Kasumi-1 (cell line): ENCODE measurements at regions not wholly inside any gene's neighbourhood (a gene's known extent, or its start where the extent isn't known, plus 50 kb on each side); places are given as distances from the start of the nearest gene placed in this dataset.
"Not testable (repeated sequence)": the region's sequence is repeated elsewhere in the genome, so short reads cannot be mapped to it uniquely, and the experiment has no call there.

Source experiments
- DNase-seq, 2 experiments: peaks; one replicate each; lab custom pipeline; 2025; lab: John Stamatoyannopoulos, UW

DNA sequence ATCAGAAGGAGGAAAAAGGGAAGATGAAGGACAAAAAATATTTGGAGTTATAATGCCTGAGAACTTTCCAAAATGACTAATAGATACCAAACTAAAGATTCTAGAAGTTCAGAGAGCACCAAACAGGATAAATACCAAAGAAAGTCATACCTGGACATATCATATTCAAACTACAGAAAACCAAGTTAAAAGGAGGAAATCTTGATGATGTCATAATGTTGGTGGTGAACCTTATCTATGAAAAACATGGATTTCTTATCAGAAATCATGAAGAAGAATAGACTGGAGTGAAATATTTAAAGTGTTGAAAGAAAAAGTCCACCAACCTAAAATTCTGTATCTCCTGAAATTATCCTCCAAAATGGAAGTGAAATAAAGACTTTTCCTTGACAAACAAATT, 389.2 kb downstream of the JRKL start:
- no peak for DNase-seq

GRCh38 chr11:96781082-96781481, 391.3 kb downstream of the JRKL start:
- no peak for DNase-seq

GRCh38 chr11:96782632-96783031, 392.8 kb downstream of the JRKL start:
- DNase-seq = no peak

DNA sequence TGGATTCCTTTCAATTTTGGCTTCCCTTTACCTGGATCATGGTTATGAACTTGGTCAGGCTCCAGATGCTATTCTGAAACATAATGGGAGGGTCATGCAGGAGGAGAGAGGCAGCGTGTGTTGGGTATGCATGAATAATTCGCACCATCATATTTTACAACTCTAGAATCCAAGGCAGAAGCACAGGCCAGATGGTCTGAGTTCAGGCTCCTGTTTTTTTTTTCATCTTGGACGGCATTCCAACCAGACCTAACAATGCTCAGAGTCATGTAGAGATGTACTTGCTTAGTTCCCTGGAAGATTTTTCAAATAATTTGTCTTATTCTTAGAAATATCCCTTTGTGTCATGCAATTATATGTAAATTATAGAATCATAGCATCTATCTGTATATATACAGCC, 393.5 kb downstream of the JRKL start:
- DNase-seq = no peak

GRCh38 chr11:96785073-96785472, 395.3 kb downstream of the JRKL start:
- DNase-seq = no peak

DNA sequence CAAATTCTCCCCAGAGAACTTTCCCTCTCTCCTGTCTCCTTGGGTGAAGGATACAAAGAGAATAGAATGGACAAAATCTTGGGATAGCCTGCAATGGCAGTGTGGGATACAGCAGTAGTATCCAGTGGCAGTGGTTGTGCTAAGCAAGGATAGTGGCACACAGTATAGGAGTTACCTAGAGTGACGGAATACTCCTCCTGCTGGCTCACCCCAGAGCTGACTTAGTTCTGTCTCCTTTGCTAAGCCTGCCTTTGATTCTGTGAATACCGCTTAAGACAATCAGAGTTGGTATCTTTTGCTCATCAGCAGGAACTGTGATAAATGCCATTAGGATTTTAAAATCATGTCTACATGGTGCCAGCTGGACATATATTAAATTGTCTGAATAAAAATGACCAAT, 404.3 kb downstream of the JRKL start:
- DNase-seq = no peak

- no peak for DNase-seq
Observed at GRCh38 chr11:96798445-96798844, 408.6 kb downstream of the JRKL start.

GRCh38 chr11:96815236-96815635, 425.4 kb downstream of the JRKL start:
- DNase-seq = no peak

DNA sequence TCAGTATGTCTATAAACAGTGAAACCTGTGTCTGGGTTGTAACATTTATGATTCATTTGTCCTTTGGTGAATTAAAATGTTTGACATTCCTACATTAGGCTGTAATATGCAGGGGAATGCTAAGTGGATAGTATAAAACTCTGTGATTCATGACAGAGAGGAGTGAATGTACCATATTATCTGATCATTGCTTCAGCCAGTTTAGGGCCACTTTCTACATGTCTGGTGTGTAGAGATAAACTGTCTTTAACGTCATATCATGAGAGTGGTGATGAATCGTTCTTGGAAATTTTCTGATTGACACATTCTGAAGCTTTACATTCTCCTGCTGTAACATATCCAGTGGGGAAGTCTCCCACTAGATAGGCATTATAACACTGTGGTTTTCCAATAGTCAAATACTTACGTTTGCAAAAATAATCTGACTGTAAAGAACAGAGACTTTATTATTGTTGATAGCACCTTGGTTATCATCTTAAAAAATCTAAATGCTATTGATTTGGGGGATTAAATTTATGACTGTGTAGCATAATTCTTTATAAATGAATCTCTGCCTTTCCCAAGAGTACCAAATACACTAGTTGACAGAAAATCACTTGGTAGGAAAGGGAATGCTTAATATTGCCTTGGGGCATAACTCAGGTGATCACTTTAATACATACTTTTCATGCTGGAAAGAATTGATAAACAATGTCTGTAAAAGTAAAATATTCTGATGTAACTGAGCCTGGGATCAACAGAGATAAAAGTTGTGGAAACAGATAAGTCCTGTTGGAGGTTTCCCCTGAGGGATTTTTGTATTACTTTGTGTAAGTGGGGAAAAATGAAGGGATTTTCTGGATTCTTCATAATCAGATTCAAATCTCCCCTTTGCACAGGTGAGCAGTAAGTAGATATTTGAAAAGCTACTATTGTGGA, 427.9 kb downstream of the JRKL start:
- no peak for DNase-seq

- no peak for DNase-seq
Observed at GRCh38 chr11:96827164-96827563, 437.4 kb downstream of the JRKL start.

DNA sequence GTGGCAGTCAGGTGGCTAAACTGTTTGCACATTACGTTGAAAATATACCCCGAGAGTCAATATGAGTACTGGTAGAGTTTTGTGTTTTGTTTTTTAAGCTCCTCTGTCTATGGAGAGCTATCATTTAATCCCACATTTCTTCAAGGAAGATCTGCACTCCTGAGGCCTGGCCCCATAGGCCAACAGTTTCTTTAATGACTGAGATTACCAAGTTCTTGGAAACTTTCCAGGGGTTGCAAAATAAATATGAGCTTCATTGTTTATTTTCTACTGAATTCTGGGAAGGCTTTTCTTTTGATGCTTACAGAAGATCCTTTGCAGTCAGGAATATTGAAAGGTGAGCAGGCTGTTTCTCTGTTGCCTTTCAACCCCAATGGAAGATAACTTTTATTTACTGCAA, 452.0 kb downstream of the JRKL start:
- no peak for DNase-seq

GRCh38 chr11:96842731-96843130, 452.9 kb downstream of the JRKL start:
- DNase-seq = no peak

DNA sequence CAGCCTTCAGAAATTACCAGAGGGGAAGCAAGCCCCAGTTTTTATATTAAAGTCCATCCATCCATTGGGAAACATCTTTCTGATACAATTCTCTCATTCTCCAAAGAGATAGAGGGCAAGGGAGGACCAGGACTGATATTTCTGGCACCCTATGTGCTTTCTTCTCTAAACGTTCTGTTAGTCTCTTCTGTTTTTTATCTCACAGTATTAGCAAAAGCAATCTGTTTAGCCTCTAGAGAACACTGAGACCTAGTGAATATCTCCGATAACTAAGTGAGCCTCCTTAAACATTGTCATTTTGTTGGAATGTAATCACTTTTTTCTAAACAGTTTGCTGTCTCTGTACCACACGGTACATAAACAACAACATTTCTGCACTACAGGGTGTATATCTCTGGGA, 464.6 kb downstream of the JRKL start:
- no peak for DNase-seq

- not testable (repeated sequence) for DNase-seq
Observed at GRCh38 chr11:96861722-96862121, 471.9 kb downstream of the JRKL start.

GRCh38 chr11:96863520-96863919, 473.7 kb downstream of the JRKL start:
- no peak for DNase-seq

GRCh38 chr11:96865020-96865419, 475.2 kb downstream of the JRKL start:
- no peak for DNase-seq

- DNase-seq = no peak
Observed at GRCh38 chr11:96869207-96869606, 479.4 kb downstream of the JRKL start.

GRCh38 chr11:96875712-96876111, 485.9 kb downstream of the JRKL start:
- no peak for DNase-seq

DNA sequence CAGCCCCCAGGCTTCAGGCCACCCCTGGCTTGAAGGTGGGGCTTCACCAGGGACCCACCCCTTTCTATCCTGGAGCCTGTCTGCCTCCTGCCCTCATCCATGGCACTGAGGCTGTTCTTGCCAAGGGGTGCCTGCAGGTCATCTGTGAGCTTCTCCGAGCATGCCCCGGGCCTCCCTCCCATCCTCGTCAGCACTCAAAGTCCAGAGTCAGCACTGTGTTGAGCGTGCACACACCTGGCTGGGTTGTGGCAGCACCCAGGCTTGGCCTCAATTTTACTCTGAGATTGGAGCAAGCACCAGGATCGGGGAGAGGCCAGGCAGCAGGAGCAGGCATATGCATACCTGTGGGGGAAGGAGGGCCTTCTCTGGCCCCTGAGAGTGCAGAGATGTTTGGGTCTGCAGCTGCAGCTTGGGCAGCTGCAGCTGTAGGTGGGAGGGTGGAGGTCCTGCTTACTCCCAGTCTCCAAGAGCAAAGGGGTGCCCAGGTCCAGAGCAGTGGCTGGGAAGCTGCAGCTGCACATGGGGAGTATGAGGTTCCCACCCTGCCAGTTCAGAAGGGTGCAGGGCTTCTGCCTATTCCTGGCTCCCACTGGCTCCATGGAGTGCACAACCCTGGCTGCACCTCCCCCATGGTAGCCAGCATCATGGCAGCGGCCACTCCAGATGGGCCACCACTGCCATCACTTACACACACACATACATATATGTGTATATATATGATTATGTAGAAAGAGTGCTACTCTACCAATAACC, 488.7 kb downstream of the JRKL start:
- DNase-seq = no peak

GRCh38 chr11:96882622-96883021, 492.8 kb downstream of the JRKL start:
- not testable (repeated sequence) for DNase-seq

- DNase-seq = no peak
Observed at GRCh38 chr11:96885405-96885804, 495.6 kb downstream of the JRKL start.

DNA sequence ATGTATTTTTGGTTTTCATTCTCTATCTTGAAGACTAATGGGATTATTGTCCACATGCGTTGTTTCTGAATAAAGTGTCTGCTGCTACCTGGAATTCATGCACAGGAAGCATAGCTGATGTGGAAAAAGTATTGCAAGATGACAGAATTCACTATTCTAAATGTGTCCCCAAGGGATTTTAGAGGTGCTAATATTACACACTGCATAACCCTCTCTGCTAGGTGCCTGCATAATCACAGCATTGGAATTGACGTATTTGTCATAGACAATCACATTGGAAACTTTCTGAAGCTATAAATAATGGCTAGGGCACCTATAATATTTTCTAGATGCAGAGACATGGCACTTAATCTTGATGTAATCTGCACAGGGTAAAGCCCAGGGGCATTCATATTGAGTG, 496.1 kb downstream of the JRKL start:
- DNase-seq = no peak

- DNase-seq = no peak
Observed at GRCh38 chr11:96893988-96894387, 504.2 kb downstream of the JRKL start.
